ENCODE measurements at regions not wholly inside any gene's neighbourhood (a gene's known extent, or its start where the extent isn't known, plus 50 kb on each side); places are given as distances from the start of the nearest gene placed in this dataset.

- no peak overlapping the region for H3K4me3 ChIP-seq (ENCODE audit: low read depth, low read length)
- no peak for TF ChIP-seq CTCF (IDR thresholded peaks at IDR 0.05; ENCODE audit: low read depth, low read length, missing control alignments)
- no peak for DNase-seq (ENCODE audit: low read depth)
Observed at GRCh38 chr18:76757335-76757734, 65.0 kb upstream of the ZNF236 start.

GRCh38 chr18:76756531-76757253, 65.7 kb upstream of the ZNF236 start:
- no peak for TF ChIP-seq CTCF (IDR thresholded peaks at IDR 0.05; ENCODE audit: low read depth, low read length, missing control alignments)
- no peak for DNase-seq (ENCODE audit: low read depth)

GRCh38 chr18:76754351-76754750, 68.0 kb upstream of the ZNF236 start:
- no peak for TF ChIP-seq CTCF (IDR thresholded peaks at IDR 0.05; ENCODE audit: low read depth, low read length, missing control alignments)

More at GRCh38 chr18:76756531-76757253, 65.7 kb upstream of the ZNF236 start:
- no peak overlapping the region for H3K4me3 ChIP-seq (ENCODE audit: low read depth, low read length)

GRCh38 chr18:76752400-76752799, 70.0 kb upstream of the ZNF236 start:
- no peak for TF ChIP-seq CTCF (IDR thresholded peaks at IDR 0.05; ENCODE audit: low read depth, low read length, missing control alignments)
- no peak overlapping the region for H3K4me3 ChIP-seq (ENCODE audit: low read depth, low read length)
- DNase-seq (ENCODE audit: low read depth) = no peak

More at GRCh38 chr18:76754351-76754750, 68.0 kb upstream of the ZNF236 start:
- no peak for DNase-seq (ENCODE audit: low read depth)
- no peak overlapping the region for H3K4me3 ChIP-seq (ENCODE audit: low read depth, low read length)

- no peak for DNase-seq (ENCODE audit: low read depth)
- TF ChIP-seq CTCF (IDR thresholded peaks at IDR 0.05; ENCODE audit: low read depth, low read length, missing control alignments) = no peak
- no peak overlapping the region for H3K4me3 ChIP-seq (ENCODE audit: low read depth, low read length)
Observed at GRCh38 chr18:76750917-76751890, 71.2 kb upstream of the ZNF236 start.

GRCh38 chr18:76750269-76750668, 72.1 kb upstream of the ZNF236 start:
- no peak overlapping the region for H3K4me3 ChIP-seq (ENCODE audit: low read depth, low read length)
- DNase-seq (ENCODE audit: low read depth) = no peak

More at GRCh38 chr18:76750269-76750668, 72.1 kb upstream of the ZNF236 start:
- no peak for TF ChIP-seq CTCF (IDR thresholded peaks at IDR 0.05; ENCODE audit: low read depth, low read length, missing control alignments)
